ENCODE measurements at regions not wholly inside any gene's neighbourhood (a gene's known extent, or its start where the extent isn't known, plus 50 kb on each side); places are given as distances from the start of the nearest gene placed in this dataset.

DNA sequence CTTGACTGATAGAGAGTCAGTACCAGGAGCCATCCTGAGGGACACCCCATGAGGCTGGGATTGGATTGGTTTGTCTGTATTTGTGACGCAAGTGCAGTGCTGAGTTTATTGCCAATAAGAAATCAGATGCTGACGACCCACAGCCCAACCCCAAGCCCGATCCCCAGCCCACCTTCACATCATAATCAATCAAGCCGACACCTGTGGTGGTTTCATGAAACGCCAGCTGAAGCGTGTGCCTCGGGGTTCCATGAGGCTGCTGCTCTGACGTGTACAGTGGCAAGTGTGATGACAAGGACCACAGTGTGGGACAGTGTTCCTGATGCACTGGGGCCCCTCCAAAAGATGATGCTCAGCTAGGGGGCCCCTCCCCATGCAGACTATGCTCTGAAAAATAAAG lies 62.1 kb upstream of the C14orf180 start:
- TF ChIP-seq CTCF (IDR thresholded peaks at IDR 0.05) (no peak), POLR2AphosphoS5 (IDR thresholded peaks at IDR 0.05) (no peak)
